Thyroid gland (tissue), 4 donors: ENCODE measurements at regions not wholly inside any gene's neighbourhood (a gene's known extent, or its start where the extent isn't known, plus 50 kb on each side); places are given as distances from the start of the nearest gene placed in this dataset.
"Not testable (repeated sequence)": the region's sequence is repeated elsewhere in the genome, so short reads cannot be mapped to it uniquely, and the experiment has no call there.

Source experiments
- CTCF ChIP-seq, 6 experiments: fragments of 200-600 bp in 3 of 6; fragments of 450-650 bp in 3 of 6; sonication (generic) in 3 of 6; IDR thresholded peaks; one replicate each; pipeline ENCODE4 v1.5.1; 2016 to 2019; ENCODE audit warnings: antibody characterized with exemption in 6 of 6, mild to moderate bottlenecking in 2 of 6, inconsistent platforms in 1 of 6, moderate library complexity in 1 of 6
- POLR2A ChIP-seq, 2 donors: fragments of 450-650 bp; IDR thresholded peaks; one replicate each; pipeline ENCODE4 v1.6.1; 2017; ENCODE audit warnings: antibody characterized with exemption in 2 of 2, mild to moderate bottlenecking in 2 of 2, moderate library complexity in 1 of 2

- not testable (repeated sequence) for TF ChIP-seq CTCF, POLR2A (IDR thresholded peaks at IDR 0.05)
Observed at GRCh38 chr16:51516960-51517359, 365.9 kb upstream of the SALL1 start.
